ENCODE measurements at regions not wholly inside any gene's neighbourhood (a gene's known extent, or its start where the extent isn't known, plus 50 kb on each side); places are given as distances from the start of the nearest gene placed in this dataset.
"Not testable (repeated sequence)": the region's sequence is repeated elsewhere in the genome, so short reads cannot be mapped to it uniquely, and the experiment has no call there.

GRCh38 chr12:31899109-31899508 lies 60.1 kb upstream of the RESF1 start (continued):
- TF ChIP-seq GRHL2 (CRISPR knock-in tag; IDR thresholded peaks at IDR 0.05; ENCODE audit: insufficient replicate concordance, severe bottlenecking), result no peak
- TF ChIP-seq FOXP1 (CRISPR knock-in tag; IDR thresholded peaks at IDR 0.05; ENCODE audit: borderline replicate concordance), result no peak
- no peak for TF ChIP-seq ZNF671 (CRISPR knock-in tag; IDR thresholded peaks at IDR 0.05)
- TF ChIP-seq ZNF121 (CRISPR knock-in tag; IDR thresholded peaks at IDR 0.05), result no peak
- no peak for TF ChIP-seq NFE2L1 (CRISPR knock-in tag; IDR thresholded peaks at IDR 0.05)

GRCh38 chr12:31897781-31898503 lies 61.3 kb upstream of the RESF1 start:
- H3K27ac Mint-ChIP-seq, result peak overlapping the region; percentile 73
- peaks cover 5% of the 10 kb centered on the region for H3K36me3 Mint-ChIP-seq
- ATAC-seq (peak; percentile 93), DNase-seq (ENCODE audit: low spot score) (peak; percentile 37)
- peaks cover 31% of the 10 kb centered on the region for H3K4me1 Mint-ChIP-seq
- ChIA-PET CTCF (interaction anchor here (0.9 kb wide), 1 partner anchor 163 kb away, joined by 3 read pairs; no protein-coding TSS in a partner anchor), POLR2A (no interaction called here)
- peak overlapping the region; percentile 7 for H3K4me3 Mint-ChIP-seq
- peaks cover 3% of the 10 kb centered on the region; the same call in 1 of the 2 replicates for H3K27me3 Mint-ChIP-seq (ENCODE audit: low read depth)
- peaks cover 8% of the 10 kb centered on the region for H3K9me3 Mint-ChIP-seq
- no peak for TF ChIP-seq ZNF317 (CRISPR knock-in tag; IDR thresholded peaks at IDR 0.05; ENCODE audit: borderline replicate concordance, low read depth)
- TF ChIP-seq USF2 (CRISPR knock-in tag; IDR thresholded peaks at IDR 0.05), result peak; percentile 80
- 0 out of 2 replicates have a peak, but pooled peaks have one; percentile 33 for TF ChIP-seq ZNF281 (CRISPR knock-in tag; IDR thresholded peaks at IDR 0.05)
- no peak for TF ChIP-seq NFYB (CRISPR knock-in tag; conservative IDR thresholded peaks at IDR 0.05; ENCODE audit: low read depth)
- TF ChIP-seq ZNF396 (CRISPR knock-in tag; IDR thresholded peaks at IDR 0.05; ENCODE audit: borderline replicate concordance), result no peak
- 0 out of 2 replicates have a peak, but pooled peaks have one; percentile 34 for TF ChIP-seq FOXK1 (CRISPR knock-in tag; IDR thresholded peaks at IDR 0.05)
- peak; percentile 90 for TF ChIP-seq ETV6 (CRISPR knock-in tag; IDR thresholded peaks at IDR 0.05)
- 0 out of 2 replicates have a peak, but pooled peaks have one; percentile 48 for TF ChIP-seq ZNF232 (CRISPR knock-in tag; IDR thresholded peaks at IDR 0.05)
- peak; percentile 43; the same call in 1 of the 2 replicates for TF ChIP-seq MAX (CRISPR knock-in tag; IDR thresholded peaks at IDR 0.05)
- no peak for TF ChIP-seq AR (CRISPR knock-in tag; IDR thresholded peaks at IDR 0.05)

GRCh38 chr12:31897092-31897491 lies 62.1 kb upstream of the RESF1 start:
- H3K36me3 Mint-ChIP-seq; ATAC-seq; CTCF ChIA-PET; H3K27me3 Mint-ChIP-seq (ENCODE audit: low read depth); DNase-seq (ENCODE audit: low spot score); H3K4me3 Mint-ChIP-seq; H3K9me3 Mint-ChIP-seq: not testable (repeated sequence)
- POLR2A ChIA-PET, result interaction anchor here (0.7 kb wide), 1 partner anchor 191 kb away, joined by 5 read pairs; no protein-coding TSS in a partner anchor
- peak overlapping the region; percentile 46 for H3K27ac Mint-ChIP-seq
- H3K4me1 Mint-ChIP-seq, result peaks cover 33% of the 10 kb centered on the region

Data from WTC11 (cell line).